ENCODE measurements at regions not wholly inside any gene's neighbourhood (a gene's known extent, or its start where the extent isn't known, plus 50 kb on each side); places are given as distances from the start of the nearest gene placed in this dataset.

DNA sequence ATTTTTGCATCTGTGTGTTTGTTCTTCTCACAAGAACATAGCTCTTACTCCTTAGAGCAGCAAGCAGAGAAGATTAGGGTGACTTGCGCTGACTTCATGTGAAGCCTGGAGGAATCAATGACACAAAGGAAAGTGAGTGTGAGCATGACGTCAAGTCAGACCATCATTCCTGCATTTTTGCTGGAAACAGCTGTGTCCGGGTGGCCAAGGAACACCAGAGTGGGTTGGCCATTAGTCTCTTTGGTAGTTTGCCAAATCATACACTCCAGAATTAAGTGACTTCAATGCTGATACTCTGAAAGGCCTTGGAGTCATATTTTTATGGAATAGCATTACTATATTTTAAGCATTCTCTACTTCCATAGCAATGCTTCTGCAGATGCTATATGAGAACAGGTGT is 597.2 kb downstream of the DCDC2C start:
- peaks cover 9% of the 10 kb centered on the region for H3K9me3 Mint-ChIP-seq
- no peak overlapping the region for H3K27ac Mint-ChIP-seq
- ATAC-seq = no peak
- no peak for DNase-seq (ENCODE audit: low spot score)
- no peaks in the 10 kb centered on the region for H3K36me3 Mint-ChIP-seq
- H3K4me1 Mint-ChIP-seq (ENCODE audit: low read depth in 2 of 2) = no peaks in the 10 kb centered on the region
- no peak overlapping the region for H3K4me3 Mint-ChIP-seq
- H3K27me3 Mint-ChIP-seq = no peaks in the 10 kb centered on the region

DNA sequence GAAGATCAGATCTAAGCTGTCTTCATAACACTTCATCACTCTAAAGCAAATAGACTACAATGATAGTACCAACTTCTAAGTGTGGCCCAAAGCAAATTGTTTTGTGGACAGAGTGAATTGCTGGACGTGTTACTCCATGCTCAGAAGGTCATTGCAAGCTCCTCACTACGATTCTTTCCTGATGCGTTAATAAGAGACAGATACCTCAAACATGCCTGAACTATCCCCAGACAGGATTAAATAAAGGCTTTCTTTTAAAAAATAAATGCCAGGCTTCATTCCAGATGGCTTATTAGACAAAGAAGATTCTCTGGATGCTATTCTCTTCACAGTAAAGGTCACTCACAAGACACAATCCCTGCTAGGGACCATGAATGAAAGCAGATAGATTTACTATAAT is 621.2 kb downstream of the DCDC2C start:
- ATAC-seq (no peak), DNase-seq (ENCODE audit: low spot score) (no peak)
- Mint-ChIP-seq H3K9me3 (peaks cover 7% of the 10 kb centered on the region), H3K36me3 (no peaks in the 10 kb centered on the region), H3K27ac (no peak overlapping the region), H3K4me3 (no peak overlapping the region), H3K27me3 (no peaks in the 10 kb centered on the region), H3K4me1 (ENCODE audit: low read depth in 2 of 2) (no peaks in the 10 kb centered on the region)

DNA sequence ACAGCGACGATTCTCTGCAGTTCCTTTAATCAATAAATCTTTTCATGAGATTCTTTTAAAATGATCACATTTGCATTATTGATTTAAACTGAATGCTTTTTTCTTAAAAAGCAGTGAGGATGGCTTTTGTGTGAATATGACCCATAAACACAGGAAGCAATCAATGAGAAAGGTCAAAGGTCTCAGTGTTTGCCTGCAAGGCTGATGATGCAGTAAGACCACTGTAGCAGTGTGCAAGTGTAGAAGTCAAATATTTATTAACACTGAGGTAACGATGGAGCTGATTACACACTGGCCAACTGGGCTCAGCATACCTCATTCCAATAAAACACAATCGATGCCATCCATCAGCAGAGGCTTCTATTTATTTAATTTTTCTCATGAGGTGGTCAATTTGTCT is 633.5 kb downstream of the DCDC2C start:
- Mint-ChIP-seq H3K27ac (no peak overlapping the region), H3K27me3 (no peaks in the 10 kb centered on the region), H3K9me3 (peaks cover 14% of the 10 kb centered on the region), H3K4me1 (ENCODE audit: low read depth in 2 of 2) (no peaks in the 10 kb centered on the region), H3K36me3 (peaks cover 6% of the 10 kb centered on the region), H3K4me3 (no peak overlapping the region)
- ATAC-seq = no peak
- DNase-seq (ENCODE audit: low spot score) = no peak

DNA sequence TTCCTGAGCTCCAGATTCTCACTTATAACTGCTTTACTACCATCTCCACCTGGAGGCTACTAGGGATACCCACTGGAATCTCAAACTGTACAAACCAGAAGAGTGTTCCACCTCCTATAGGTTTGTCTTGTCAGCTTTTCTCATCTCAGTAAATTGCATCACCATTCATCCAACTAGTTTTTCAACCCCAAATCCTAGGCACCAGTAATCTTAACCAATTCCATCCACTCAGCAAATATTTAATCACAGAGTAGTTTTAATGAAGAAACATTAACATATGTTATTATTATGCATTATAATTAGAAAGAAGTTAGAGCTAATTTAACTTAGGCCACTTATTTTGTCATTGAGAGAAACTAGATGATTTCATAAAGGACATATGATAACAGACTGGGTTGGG is 635.0 kb downstream of the DCDC2C start:
- Mint-ChIP-seq H3K27ac (no peak overlapping the region), H3K4me1 (ENCODE audit: low read depth in 2 of 2) (no peaks in the 10 kb centered on the region), H3K36me3 (peaks cover 6% of the 10 kb centered on the region), H3K9me3 (peaks cover 20% of the 10 kb centered on the region), H3K4me3 (no peak overlapping the region), H3K27me3 (no peaks in the 10 kb centered on the region)
- ATAC-seq (no peak), DNase-seq (ENCODE audit: low spot score) (no peak)

DNA sequence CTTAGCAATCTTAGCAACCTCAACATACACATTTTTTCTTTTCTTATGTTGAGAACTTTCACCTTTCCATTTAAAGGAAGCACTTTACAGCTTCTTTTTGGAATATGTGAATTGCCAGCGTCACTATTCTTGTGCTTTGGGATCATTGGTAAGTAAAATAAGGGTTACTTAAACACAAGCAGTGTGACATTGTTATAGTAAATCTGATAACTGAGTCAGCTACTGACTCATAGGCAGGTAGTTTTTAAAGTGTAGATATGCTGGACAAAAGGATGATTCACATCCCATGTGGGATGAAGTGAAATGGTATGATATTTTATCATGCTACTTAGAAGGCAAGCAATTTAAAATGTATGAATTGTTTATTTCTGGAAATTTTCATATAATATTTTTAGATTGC is 637.2 kb downstream of the DCDC2C start:
- no peak overlapping the region for H3K27ac Mint-ChIP-seq
- H3K9me3 Mint-ChIP-seq = peaks cover 19% of the 10 kb centered on the region
- no peaks in the 10 kb centered on the region for H3K27me3 Mint-ChIP-seq
- peaks cover 6% of the 10 kb centered on the region for H3K36me3 Mint-ChIP-seq
- no peak overlapping the region for H3K4me3 Mint-ChIP-seq
- no peaks in the 10 kb centered on the region for H3K4me1 Mint-ChIP-seq (ENCODE audit: low read depth in 2 of 2)
- ATAC-seq (no peak), DNase-seq (ENCODE audit: low spot score) (no peak)

DNA sequence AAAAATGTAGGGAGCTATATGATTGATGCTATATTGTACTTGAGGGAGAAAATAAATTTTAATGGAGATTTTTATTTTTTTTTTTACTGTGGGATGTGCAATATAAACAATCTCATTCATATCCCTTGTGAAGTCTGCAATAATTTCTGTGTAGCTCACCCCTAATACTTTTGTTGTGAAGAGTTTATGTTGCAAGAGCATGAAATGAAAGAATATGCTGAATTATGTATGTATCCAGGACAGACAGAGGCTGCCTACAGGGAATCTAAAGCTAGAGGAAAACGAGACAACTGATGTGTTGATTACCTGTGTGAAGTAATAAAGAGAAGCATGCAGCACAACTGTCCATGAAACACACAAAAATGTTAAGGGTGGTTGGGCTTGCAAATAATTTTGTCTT is 643.3 kb downstream of the DCDC2C start:
- no peaks in the 10 kb centered on the region for H3K4me1 Mint-ChIP-seq (ENCODE audit: low read depth in 2 of 2)
- ATAC-seq (no peak), DNase-seq (ENCODE audit: low spot score) (no peak)
- no peak overlapping the region for H3K27ac Mint-ChIP-seq
- H3K9me3 Mint-ChIP-seq = peaks cover 23% of the 10 kb centered on the region
- no peaks in the 10 kb centered on the region for H3K36me3 Mint-ChIP-seq
- H3K4me3 Mint-ChIP-seq = no peak overlapping the region
- no peaks in the 10 kb centered on the region for H3K27me3 Mint-ChIP-seq

DNA sequence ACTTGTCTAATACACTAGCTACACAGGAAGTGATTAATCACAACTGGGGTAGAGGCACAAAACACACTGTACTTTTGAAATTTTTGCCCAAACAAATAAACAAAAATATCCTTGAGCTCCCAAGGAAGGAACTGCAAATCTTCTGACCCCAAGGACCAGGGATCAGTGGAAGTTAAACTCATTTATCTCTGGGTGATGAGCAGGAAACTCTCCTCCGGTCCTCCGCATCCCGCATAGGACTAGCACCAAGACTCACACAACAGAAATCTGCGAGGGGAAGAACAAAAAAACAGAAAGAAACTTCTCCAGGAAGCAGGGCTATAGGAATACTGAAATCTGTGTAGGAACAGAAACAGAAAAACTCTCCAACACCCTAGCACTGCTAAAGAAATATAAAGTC is 650.3 kb downstream of the DCDC2C start:
- ATAC-seq = no peak

DNA sequence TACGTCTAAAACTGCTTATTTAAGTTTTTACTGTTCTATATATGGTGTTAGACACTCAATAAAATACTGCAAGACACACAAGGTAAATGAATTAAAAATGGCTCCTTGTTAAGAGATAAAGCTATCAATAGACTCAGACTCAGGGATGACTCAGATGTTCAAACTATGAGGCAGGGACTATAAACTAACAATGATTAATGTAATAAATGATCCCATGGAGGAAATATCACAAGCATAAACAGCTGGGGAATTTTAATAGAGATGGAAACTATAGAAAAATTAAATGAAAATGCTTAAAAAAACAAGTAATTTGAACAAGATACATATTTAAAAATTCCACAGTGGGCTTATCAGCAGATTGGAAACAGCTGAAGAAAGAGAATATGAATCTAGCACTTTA is 650.8 kb downstream of the DCDC2C start:
- Mint-ChIP-seq H3K27me3 (no peaks in the 10 kb centered on the region), H3K36me3 (no peaks in the 10 kb centered on the region), H3K27ac (no peak overlapping the region), H3K4me1 (ENCODE audit: low read depth in 2 of 2) (no peaks in the 10 kb centered on the region), H3K9me3 (peaks cover 7% of the 10 kb centered on the region), H3K4me3 (no peak overlapping the region)
- DNase-seq (ENCODE audit: low spot score) (no peak), ATAC-seq (no peak)

More for the DNA sequence above, 650.3 kb downstream of the DCDC2C start:
- Mint-ChIP-seq H3K27me3 (no peaks in the 10 kb centered on the region), H3K4me3 (no peak overlapping the region), H3K36me3 (no peaks in the 10 kb centered on the region), H3K27ac (no peak overlapping the region), H3K9me3 (peaks cover 10% of the 10 kb centered on the region), H3K4me1 (ENCODE audit: low read depth in 2 of 2) (no peaks in the 10 kb centered on the region)
- no peak for DNase-seq (ENCODE audit: low spot score)

DNA sequence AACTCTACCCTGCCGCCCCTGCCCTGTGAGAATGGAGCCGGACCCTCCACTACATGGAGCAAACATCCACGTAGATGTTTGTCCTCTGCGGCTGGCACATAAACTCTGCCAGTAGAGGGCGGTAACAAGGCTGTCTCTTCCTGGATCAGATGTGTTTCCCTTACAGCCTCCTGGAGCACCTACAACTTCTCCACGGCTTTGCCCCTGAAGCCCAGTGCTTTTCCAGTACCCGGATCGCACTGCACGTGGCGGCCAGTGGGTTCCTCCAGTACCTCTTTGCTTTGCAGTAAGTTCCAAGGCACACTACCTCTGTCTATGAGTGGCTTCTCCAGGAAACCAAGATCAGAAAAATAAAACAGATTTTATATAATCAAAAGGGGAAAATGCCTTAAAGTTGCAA is 651.3 kb downstream of the DCDC2C start:
- no peaks in the 10 kb centered on the region for H3K36me3 Mint-ChIP-seq
- ATAC-seq = no peak
- H3K27ac Mint-ChIP-seq = no peak overlapping the region
- H3K9me3 Mint-ChIP-seq = peaks cover 7% of the 10 kb centered on the region
- DNase-seq (ENCODE audit: low spot score) = no peak
- no peak overlapping the region for H3K4me3 Mint-ChIP-seq
- H3K4me1 Mint-ChIP-seq (ENCODE audit: low read depth in 2 of 2) = no peaks in the 10 kb centered on the region
- no peaks in the 10 kb centered on the region for H3K27me3 Mint-ChIP-seq

DNA sequence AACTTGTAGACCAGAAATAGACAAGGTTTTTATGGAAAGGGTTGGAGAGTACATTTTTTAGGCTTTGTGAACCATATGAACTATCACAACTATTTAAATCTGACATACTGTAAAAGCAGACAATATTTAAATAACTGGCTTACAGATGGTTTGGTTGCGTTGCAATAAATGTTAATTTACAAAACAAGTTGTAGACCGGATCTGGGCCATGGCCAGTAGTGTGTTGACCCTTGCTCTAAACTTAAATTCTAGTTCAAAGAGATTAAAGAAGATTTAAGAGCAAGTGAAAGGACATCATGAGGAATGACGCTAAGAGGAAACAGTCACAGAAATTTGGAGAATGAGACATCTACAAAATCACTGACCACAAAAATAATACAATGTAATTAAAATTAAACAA is 652.7 kb downstream of the DCDC2C start:
- Mint-ChIP-seq H3K9me3 (peaks cover 5% of the 10 kb centered on the region), H3K36me3 (no peaks in the 10 kb centered on the region), H3K27ac (no peak overlapping the region), H3K4me1 (ENCODE audit: low read depth in 2 of 2) (no peaks in the 10 kb centered on the region), H3K4me3 (no peak overlapping the region), H3K27me3 (no peaks in the 10 kb centered on the region)
- DNase-seq (ENCODE audit: low spot score) (no peak), ATAC-seq (no peak)

DNA sequence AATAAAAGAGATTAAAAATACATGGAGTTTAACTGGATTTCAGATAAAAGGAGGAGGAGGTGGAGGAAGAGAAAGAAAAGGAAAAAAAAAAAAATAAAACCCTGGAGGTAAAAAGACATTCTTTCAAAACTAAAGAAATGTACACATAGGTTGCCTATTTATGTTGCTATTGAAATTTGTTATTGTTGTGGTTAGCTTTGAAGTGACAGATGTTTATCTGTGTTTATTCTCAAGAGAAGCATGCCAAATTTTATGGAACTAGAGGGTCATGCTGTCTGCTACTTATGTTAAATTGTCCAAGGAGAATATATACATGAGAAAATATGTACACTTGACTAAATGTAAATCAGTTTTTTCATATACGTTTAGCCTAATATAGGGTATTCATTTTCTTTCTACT is 653.2 kb downstream of the DCDC2C start:
- Mint-ChIP-seq H3K36me3 (no peaks in the 10 kb centered on the region), H3K27ac (no peak overlapping the region), H3K9me3 (peaks cover 3% of the 10 kb centered on the region), H3K27me3 (no peaks in the 10 kb centered on the region), H3K4me3 (no peak overlapping the region), H3K4me1 (ENCODE audit: low read depth in 2 of 2) (no peaks in the 10 kb centered on the region)
- DNase-seq (ENCODE audit: low spot score) (no peak), ATAC-seq (no peak)

DNA sequence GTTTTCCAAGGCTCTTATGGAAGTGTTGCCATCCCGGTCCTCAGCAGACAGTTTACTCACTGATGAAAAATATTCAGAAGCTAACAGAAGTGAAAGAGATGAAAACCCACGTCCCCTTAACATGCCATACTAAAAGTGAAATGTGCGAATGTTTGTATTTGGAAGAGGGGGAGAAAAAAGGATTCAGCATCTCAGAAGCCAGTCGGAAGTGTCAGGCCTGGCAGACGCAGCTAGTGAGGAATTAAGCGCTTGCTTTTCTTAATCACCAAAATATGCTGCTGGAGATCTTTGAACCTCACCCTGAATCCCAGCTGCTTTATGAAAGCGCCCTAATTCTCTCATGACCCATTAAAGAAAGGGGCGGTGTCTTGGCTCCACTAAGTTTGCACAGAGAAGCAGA is 653.7 kb downstream of the DCDC2C start:
- ATAC-seq (no peak), DNase-seq (ENCODE audit: low spot score) (no peak)
- no peaks in the 10 kb centered on the region for H3K36me3 Mint-ChIP-seq
- H3K4me3 Mint-ChIP-seq = no peak overlapping the region
- H3K9me3 Mint-ChIP-seq = no peaks in the 10 kb centered on the region
- H3K27me3 Mint-ChIP-seq = no peaks in the 10 kb centered on the region
- H3K4me1 Mint-ChIP-seq (ENCODE audit: low read depth in 2 of 2) = no peaks in the 10 kb centered on the region
- no peak overlapping the region for H3K27ac Mint-ChIP-seq

DNA sequence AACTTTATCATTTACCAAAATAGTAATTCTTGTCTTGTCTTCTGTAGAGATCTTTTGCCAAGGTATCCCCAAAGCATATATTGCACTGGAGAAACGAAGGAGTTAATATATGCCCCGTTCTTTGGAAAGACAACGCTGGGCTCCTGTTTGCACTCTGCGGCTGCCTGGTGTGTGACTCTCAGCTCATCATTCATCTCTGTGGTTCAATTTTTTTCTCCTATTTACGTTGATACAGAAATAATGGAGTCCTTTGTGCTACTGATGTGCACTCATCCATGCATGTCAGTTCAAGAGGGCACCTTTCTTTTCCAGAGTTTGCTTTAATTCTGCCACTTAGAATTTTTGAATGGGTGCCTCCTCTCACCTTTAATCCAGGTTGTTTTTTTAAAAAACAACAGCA is 655.5 kb downstream of the DCDC2C start:
- Mint-ChIP-seq H3K36me3 (no peaks in the 10 kb centered on the region), H3K4me1 (ENCODE audit: low read depth in 2 of 2) (no peaks in the 10 kb centered on the region), H3K4me3 (no peak overlapping the region), H3K9me3 (peaks cover 4% of the 10 kb centered on the region), H3K27ac (no peak overlapping the region), H3K27me3 (no peaks in the 10 kb centered on the region)
- ATAC-seq = no peak
- DNase-seq (ENCODE audit: low spot score) = no peak

DNA sequence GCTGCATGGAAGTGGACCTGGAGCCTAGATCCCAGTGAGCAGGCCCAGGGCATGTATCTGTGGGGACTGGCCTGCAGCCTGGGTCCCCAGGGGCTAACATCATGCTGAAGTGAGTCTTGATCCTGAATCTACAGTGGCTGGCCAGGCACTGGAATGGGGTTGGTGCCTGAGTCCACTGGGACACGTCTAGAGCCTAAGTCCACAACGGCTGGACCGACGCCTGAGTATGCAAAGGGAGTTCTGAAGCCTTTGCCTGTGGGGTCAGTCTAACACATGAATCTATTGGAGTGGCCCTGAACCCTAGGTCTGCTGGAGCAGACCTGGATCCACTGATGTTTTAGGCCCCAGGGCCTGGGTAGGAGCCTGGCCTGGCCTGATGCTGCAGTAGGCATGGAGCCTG is 665.5 kb downstream of the DCDC2C start:
- Mint-ChIP-seq H3K9me3 (peaks cover 16% of the 10 kb centered on the region), H3K4me3 (no peak overlapping the region), H3K4me1 (ENCODE audit: low read depth in 2 of 2) (no peaks in the 10 kb centered on the region), H3K36me3 (peaks cover 5% of the 10 kb centered on the region), H3K27ac (no peak overlapping the region), H3K27me3 (no peaks in the 10 kb centered on the region)
- ATAC-seq (no peak), DNase-seq (ENCODE audit: low spot score) (no peak)

DNA sequence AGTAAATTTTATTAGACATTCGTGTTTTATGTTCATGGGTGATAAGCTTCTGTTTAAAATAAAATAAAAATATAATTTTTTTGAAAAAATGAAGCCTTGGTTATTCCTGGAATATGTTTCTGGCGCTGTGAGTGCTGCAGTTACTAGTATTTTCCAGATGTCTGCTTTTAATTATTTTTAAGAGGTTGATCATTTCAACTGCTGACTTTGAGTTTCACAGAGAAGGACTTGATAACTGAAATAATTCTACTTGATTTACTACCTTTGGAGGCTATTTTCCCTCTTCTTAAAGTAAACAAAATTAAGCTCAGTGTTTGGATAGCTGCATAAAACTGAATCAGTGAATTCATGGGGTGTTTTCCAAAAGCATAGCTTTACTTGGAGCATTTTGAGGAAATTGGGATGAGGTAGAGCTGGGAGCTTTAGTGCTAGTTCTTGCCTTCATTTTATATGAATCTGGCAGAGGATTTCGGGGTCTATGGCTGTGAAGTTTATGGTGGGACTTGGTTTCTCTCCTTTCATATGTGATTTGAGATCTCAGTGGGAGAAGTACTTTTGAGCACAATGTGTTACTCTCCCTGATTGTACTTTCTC is 666.5 kb downstream of the DCDC2C start:
- H3K9me3 Mint-ChIP-seq = peaks cover 16% of the 10 kb centered on the region
- no peaks in the 10 kb centered on the region for H3K27me3 Mint-ChIP-seq
- no peaks in the 10 kb centered on the region for H3K4me1 Mint-ChIP-seq (ENCODE audit: low read depth in 2 of 2)
- ATAC-seq (no peak), DNase-seq (ENCODE audit: low spot score) (no peak)
- no peak overlapping the region for H3K27ac Mint-ChIP-seq
- H3K4me3 Mint-ChIP-seq = no peak overlapping the region
- H3K36me3 Mint-ChIP-seq = peaks cover 5% of the 10 kb centered on the region
